PC-9 (cell line): ENCODE measurements at regions not wholly inside any gene's neighbourhood (a gene's known extent, or its start where the extent isn't known, plus 50 kb on each side); places are given as distances from the start of the nearest gene placed in this dataset.

Experiments used
- EZH2 ChIP-seq: fragments of 200-600 bp; sonication (generic); IDR thresholded peaks from 2 replicates; pipeline ENCODE4 v1.8.0; 2017; ENCODE audit warnings: antibody characterized with exemption, low read depth
- TF ChIP-seq, protein P1 (sequence below): fragments of 200-600 bp; sonication (generic); conservative IDR thresholded peaks from 2 replicates; pipeline ENCODE4 v1.6.1; 2017; ENCODE audit warnings: mixed run types, antibody characterized with exemption, mild to moderate bottlenecking, moderate library complexity

- TF ChIP-seq, protein P1, sequence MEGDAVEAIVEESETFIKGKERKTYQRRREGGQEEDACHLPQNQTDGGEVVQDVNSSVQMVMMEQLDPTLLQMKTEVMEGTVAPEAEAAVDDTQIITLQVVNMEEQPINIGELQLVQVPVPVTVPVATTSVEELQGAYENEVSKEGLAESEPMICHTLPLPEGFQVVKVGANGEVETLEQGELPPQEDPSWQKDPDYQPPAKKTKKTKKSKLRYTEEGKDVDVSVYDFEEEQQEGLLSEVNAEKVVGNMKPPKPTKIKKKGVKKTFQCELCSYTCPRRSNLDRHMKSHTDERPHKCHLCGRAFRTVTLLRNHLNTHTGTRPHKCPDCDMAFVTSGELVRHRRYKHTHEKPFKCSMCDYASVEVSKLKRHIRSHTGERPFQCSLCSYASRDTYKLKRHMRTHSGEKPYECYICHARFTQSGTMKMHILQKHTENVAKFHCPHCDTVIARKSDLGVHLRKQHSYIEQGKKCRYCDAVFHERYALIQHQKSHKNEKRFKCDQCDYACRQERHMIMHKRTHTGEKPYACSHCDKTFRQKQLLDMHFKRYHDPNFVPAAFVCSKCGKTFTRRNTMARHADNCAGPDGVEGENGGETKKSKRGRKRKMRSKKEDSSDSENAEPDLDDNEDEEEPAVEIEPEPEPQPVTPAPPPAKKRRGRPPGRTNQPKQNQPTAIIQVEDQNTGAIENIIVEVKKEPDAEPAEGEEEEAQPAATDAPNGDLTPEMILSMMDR = no peak
- no peak for TF ChIP-seq EZH2
Measured at GRCh38 chr10:6951732-6952131, 371.7 kb upstream of the PRKCQ start.
